H9 (cell line): ENCODE measurements at regions not wholly inside any gene's neighbourhood (a gene's known extent, or its start where the extent isn't known, plus 50 kb on each side); places are given as distances from the start of the nearest gene placed in this dataset.

Experiments used
- DNase-seq: peaks from one replicate; pipeline ENCODE4 v3.0.0-alpha.2; 2017
- H2AFZ ChIP-seq: one replicate; pipeline ENCODE4 v1.6.1; 2013; ENCODE audit warnings: mild to moderate bottlenecking, low read length, control low read depth, moderate library complexity
- H2AK5ac ChIP-seq: 2 replicates; pipeline ENCODE4 v1.6.1; 2013; ENCODE audit warnings: low read length, control low read depth, mixed read lengths; ENCODE audit not compliant: insufficient read length
- H2BK120ac ChIP-seq: one replicate; pipeline ENCODE4 v1.6.1; 2013; ENCODE audit warnings: low read depth, mild to moderate bottlenecking, low read length, control low read depth, inconsistent platforms; ENCODE audit not compliant: poor library complexity, severe bottlenecking
- H2BK12ac ChIP-seq: 2 replicates; pipeline ENCODE4 v1.6.1; 2013; ENCODE audit warnings: low read length, control low read depth, mixed read lengths, low read depth; ENCODE audit not compliant: insufficient read length
- H2BK15ac ChIP-seq: 2 replicates; pipeline ENCODE4 v1.6.1; 2013; ENCODE audit warnings: low read depth, low read length, control low read depth
- H2BK20ac ChIP-seq: one replicate; pipeline ENCODE4 v1.6.1; 2013; ENCODE audit warnings: low read depth, mild to moderate bottlenecking, low read length, control low read depth, inconsistent platforms; ENCODE audit not compliant: poor library complexity, severe bottlenecking
- H2BK5ac ChIP-seq: 2 replicates; pipeline ENCODE4 v1.6.1; 2013; ENCODE audit warnings: low read length, control low read depth, mixed read lengths; ENCODE audit not compliant: insufficient read length
- H3K14ac ChIP-seq: 2 replicates; pipeline ENCODE4 v1.6.1; 2013; ENCODE audit warnings: low read length, control low read depth; ENCODE audit not compliant: insufficient read depth
- H3K18ac ChIP-seq: 2 replicates; pipeline ENCODE4 v1.6.1; 2013; ENCODE audit warnings: low read depth, mild to moderate bottlenecking, mixed read lengths, low read length, control low read depth; ENCODE audit not compliant: insufficient read length
- H3K23ac ChIP-seq: 2 replicates; pipeline ENCODE4 v1.6.1; 2013; ENCODE audit warnings: low read length, control low read depth, mixed read lengths, low read depth; ENCODE audit not compliant: insufficient read length
- H3K23me2 ChIP-seq: 2 replicates; pipeline ENCODE4 v1.6.1; 2013; ENCODE audit warnings: low read depth, mild to moderate bottlenecking, mixed read lengths, low read length, control low read depth; ENCODE audit not compliant: insufficient read length, poor library complexity, severe bottlenecking
- H3K27ac ChIP-seq: 2 replicates; pipeline ENCODE4 v1.5.1; 2013; ENCODE audit warnings: low read length, control low read depth, mixed read lengths, low read depth; ENCODE audit not compliant: insufficient read length
- H3K27me3 ChIP-seq: 2 replicates; pipeline ENCODE4 v1.6.1; 2013; ENCODE audit warnings: low read length, control low read depth, inconsistent platforms; ENCODE audit not compliant: insufficient read depth
- H3K4ac ChIP-seq: 2 replicates; pipeline ENCODE4 v1.6.1; 2013; ENCODE audit warnings: low read depth, mild to moderate bottlenecking, control low read depth, inconsistent platforms, low read length, moderate library complexity
- H3K4me1 ChIP-seq: 2 replicates; pipeline ENCODE4 v1.6.1; 2013; ENCODE audit warnings: low read length, control low read depth, inconsistent platforms; ENCODE audit not compliant: insufficient read depth
- H3K4me2 ChIP-seq: 2 replicates; pipeline ENCODE4 v1.6.1; 2013; ENCODE audit warnings: low read length, control low read depth, mixed read lengths; ENCODE audit not compliant: insufficient read length, insufficient read depth
- H3K56ac ChIP-seq: 2 replicates; pipeline ENCODE4 v1.6.1; 2013; ENCODE audit warnings: low read depth, mild to moderate bottlenecking, mixed read lengths, low read length, control low read depth; ENCODE audit not compliant: insufficient read length
- H3K79me1 ChIP-seq: 2 replicates; pipeline ENCODE4 v1.6.1; 2013; ENCODE audit warnings: low read depth, mild to moderate bottlenecking, moderate library complexity, low read length, control low read depth, inconsistent platforms; ENCODE audit not compliant: insufficient read depth, poor library complexity, severe bottlenecking
- H3K79me2 ChIP-seq: 2 replicates; pipeline ENCODE4 v1.6.1; 2013; ENCODE audit warnings: low read length, control low read depth, inconsistent platforms; ENCODE audit not compliant: insufficient read depth
- H3K9ac ChIP-seq: 2 replicates; pipeline ENCODE4 v1.6.1; 2013; ENCODE audit warnings: low read length, control low read depth, mixed read lengths; ENCODE audit not compliant: insufficient read length; ENCODE audit errors: extremely low read depth
- H3K9me3 ChIP-seq: one replicate; pipeline ENCODE4 v1.6.1; 2013; ENCODE audit warnings: low read depth, low read length, inconsistent platforms; ENCODE audit not compliant: control insufficient read depth
- H3T11ph ChIP-seq: one replicate; pipeline ENCODE4 v1.6.1; 2013; ENCODE audit warnings: mild to moderate bottlenecking, low read length, control low read depth, inconsistent platforms
- H4K20me1 ChIP-seq: one replicate; pipeline ENCODE4 v1.6.1; 2013; ENCODE audit not compliant: control insufficient read depth, insufficient read length, insufficient read depth
- H4K5ac ChIP-seq: 2 replicates; pipeline ENCODE4 v1.6.1; 2013; ENCODE audit warnings: low read depth, mild to moderate bottlenecking, mixed read lengths, low read length, control low read depth; ENCODE audit not compliant: insufficient read length
- H4K8ac ChIP-seq: replicated peaks from 2 replicates; pipeline ENCODE4 v1.6.1; 2013; ENCODE audit warnings: low read length, control low read depth, mixed read lengths, low read depth; ENCODE audit not compliant: insufficient read length
- H4K91ac ChIP-seq: 2 replicates; pipeline ENCODE4 v1.6.1; 2013; ENCODE audit warnings: low read depth, mild to moderate bottlenecking, moderate library complexity, mixed read lengths, low read length, control low read depth; ENCODE audit not compliant: insufficient read length
- H3K27ac Mint-ChIP-seq, 3 experiments: 2 replicates in 2 of 3; 3 replicates in 1 of 3; pipeline ENCODE4 v1.8.0; 2020 to 2021; ENCODE audit warnings: mixed read lengths in 3 of 3, mild to moderate bottlenecking in 1 of 3, moderate library complexity in 1 of 3
- H3K27me3 Mint-ChIP-seq: 2 replicates; pipeline ENCODE4 v1.8.0; 2021; ENCODE audit warnings: low read depth, mild to moderate bottlenecking, moderate library complexity, mixed read lengths
- H3K36me3 Mint-ChIP-seq, 3 experiments: 2 replicates in 2 of 3; 3 replicates in 1 of 3; pipeline ENCODE4 v1.8.0; 2020 to 2021; ENCODE audit warnings: low read depth in 3 of 3, mixed read lengths in 3 of 3; ENCODE audit not compliant: insufficient read depth in 1 of 3
- H3K4me1 Mint-ChIP-seq, 2 experiments: 2 replicates each; pipeline ENCODE4 v1.8.0; 2020; ENCODE audit warnings: mixed read lengths in 2 of 2
- H3K4me3 Mint-ChIP-seq, 2 experiments: 2 replicates in 1 of 2; 3 replicates in 1 of 2; pipeline ENCODE4 v1.8.0; 2020 to 2021; ENCODE audit warnings: mild to moderate bottlenecking in 2 of 2, mixed read lengths in 2 of 2, moderate library complexity in 1 of 2
- H3K9me3 Mint-ChIP-seq, 2 experiments: 2 replicates in 1 of 2; 3 replicates in 1 of 2; pipeline ENCODE4 v1.8.0; 2020; ENCODE audit warnings: mild to moderate bottlenecking in 2 of 2, mixed read lengths in 2 of 2, moderate library complexity in 1 of 2
- WGBS: extraction: QIAGEN DNeasy Blood & Tissue Kit; methylation state at CpG from one replicate; pipeline ENCODE4 v1.1.7; 2013; ENCODE audit warnings: missing lambda C conversion rate, low lambda C conversion rate, mixed read lengths; ENCODE audit not compliant: insufficient read length; ENCODE audit errors: extremely low coverage; 5-methylcytosine and 5-hydroxymethylcytosine counted together
- TF ChIP-seq, protein P1 (sequence below): fragments of 200-600 bp; sonication (generic); conservative IDR thresholded peaks from 3 replicates; pipeline ENCODE4 v1.8.0; 2021; ENCODE audit warnings: antibody characterized with exemption, mild to moderate bottlenecking

DNA sequence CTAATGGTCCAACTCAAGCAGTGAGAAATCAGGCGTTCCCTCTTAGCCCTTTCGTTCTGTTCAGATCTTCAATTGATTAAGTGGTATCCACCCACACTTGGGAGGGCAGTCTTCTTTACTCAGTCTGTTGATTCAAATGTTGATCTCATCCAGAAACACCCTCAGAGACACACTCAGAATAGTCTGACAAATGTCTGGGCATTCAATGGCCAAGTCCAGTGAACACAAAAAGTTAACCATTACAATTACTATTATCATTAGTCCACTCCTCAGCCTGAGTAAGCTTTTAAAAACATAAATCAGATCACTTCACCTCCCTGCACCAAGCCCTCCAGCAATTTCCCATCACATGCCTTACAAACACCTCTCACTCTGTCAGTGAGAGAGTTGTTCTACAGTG is 423.2 kb downstream of the RFPL4B start:
- peaks cover 12 to 22% (median 14%) of the 10 kb centered on the region in 3 experiments; a peak in 6 of 7 replicates for H3K36me3 Mint-ChIP-seq
- no peak overlapping the region for H3T11ph ChIP-seq

More for the DNA sequence above, 423.2 kb downstream of the RFPL4B start:
- Histone ChIP-seq H2AFZ (no peak overlapping the region), H3K9me3 (no peaks in the 10 kb centered on the region), H2BK20ac (no peak overlapping the region), H2BK15ac (no peak overlapping the region), H2BK5ac (no peak overlapping the region), H3K18ac (no peak overlapping the region), H3K27me3 (no peaks in the 10 kb centered on the region), H3K56ac (no peak overlapping the region), H4K8ac (no peak overlapping the region), H4K5ac (no peak overlapping the region), H2BK120ac (no peak overlapping the region), H3K27ac (no peak overlapping the region), H4K20me1 (no peaks in the 10 kb centered on the region), H4K91ac (no peak overlapping the region), H3K14ac (no peak overlapping the region), H3K79me1 (no peaks in the 10 kb centered on the region), H3K79me2 (no peaks in the 10 kb centered on the region), H3K4me2 (no peak overlapping the region), H3K4me1 (no peaks in the 10 kb centered on the region), H3K4ac (no peak overlapping the region), H3K23ac (no peak overlapping the region), H2AK5ac (no peak overlapping the region), H3K23me2 (no peaks in the 10 kb centered on the region), H3K9ac (no peak overlapping the region), H2BK12ac (no peak overlapping the region)
- Mint-ChIP-seq H3K4me3 (no peak overlapping the region), H3K27ac (no peak overlapping the region), H3K4me1 (no peaks in the 10 kb centered on the region), H3K27me3 (no peaks in the 10 kb centered on the region), H3K9me3 (peaks cover 22 to 27% of the 10 kb centered on the region in 2 experiments)
- no CpG with 5 or more reads among the region's 2 CpGs for WGBS
- TF ChIP-seq, protein P1, sequence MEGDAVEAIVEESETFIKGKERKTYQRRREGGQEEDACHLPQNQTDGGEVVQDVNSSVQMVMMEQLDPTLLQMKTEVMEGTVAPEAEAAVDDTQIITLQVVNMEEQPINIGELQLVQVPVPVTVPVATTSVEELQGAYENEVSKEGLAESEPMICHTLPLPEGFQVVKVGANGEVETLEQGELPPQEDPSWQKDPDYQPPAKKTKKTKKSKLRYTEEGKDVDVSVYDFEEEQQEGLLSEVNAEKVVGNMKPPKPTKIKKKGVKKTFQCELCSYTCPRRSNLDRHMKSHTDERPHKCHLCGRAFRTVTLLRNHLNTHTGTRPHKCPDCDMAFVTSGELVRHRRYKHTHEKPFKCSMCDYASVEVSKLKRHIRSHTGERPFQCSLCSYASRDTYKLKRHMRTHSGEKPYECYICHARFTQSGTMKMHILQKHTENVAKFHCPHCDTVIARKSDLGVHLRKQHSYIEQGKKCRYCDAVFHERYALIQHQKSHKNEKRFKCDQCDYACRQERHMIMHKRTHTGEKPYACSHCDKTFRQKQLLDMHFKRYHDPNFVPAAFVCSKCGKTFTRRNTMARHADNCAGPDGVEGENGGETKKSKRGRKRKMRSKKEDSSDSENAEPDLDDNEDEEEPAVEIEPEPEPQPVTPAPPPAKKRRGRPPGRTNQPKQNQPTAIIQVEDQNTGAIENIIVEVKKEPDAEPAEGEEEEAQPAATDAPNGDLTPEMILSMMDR = no peak
- DNase-seq = no peak
